ENCODE measurements at regions not wholly inside any gene's neighbourhood (a gene's known extent, or its start where the extent isn't known, plus 50 kb on each side); places are given as distances from the start of the nearest gene placed in this dataset.
A peak's percentile ranks its signal among the peaks of the same experiment; 100 is the strongest.

GRCh38 chr12:46963977-46964971 lies 115.1 kb upstream of the PCED1B start:
- dilution Hi-C loops (cut with MboI; ENCODE audit: extremely low pct_ligation_motif_present, low sequenced_read_pairs), result no loop called here
- H3K36me3 ChIP-seq (ENCODE audit: control insufficient read depth in 2 of 2, extremely low read depth in 1 of 2, insufficient read depth in 2 of 2, low read length in 2 of 2), result no peaks in the 10 kb centered on the region
- no peaks in the 10 kb centered on the region for H3K9me1 ChIP-seq (replicated peaks; ENCODE audit: control insufficient read depth, extremely low read depth, insufficient read depth, low read length)
- intact Hi-C loops (cut with micrococcal nuclease), result no loop called here
- no peak overlapping the region for H3K9ac ChIP-seq (replicated peaks; ENCODE audit: extremely low read depth, insufficient read depth, low read length)
- POLR2A ChIA-PET, result no interaction called here
- BruUV-seq (replicated peaks), result no TSS peak
- FAIRE-seq, result peak; percentile 67
- no peaks in the 10 kb centered on the region for H3K79me2 ChIP-seq (ENCODE audit: control insufficient read depth, insufficient read depth, low read length)
- CTCF ChIA-PET, result interaction anchor here (0.9 to 3.4 kb wide), 5 partner anchors 8 to 839 kb away, joined by 3 to 11 read pairs (median 3); no protein-coding TSS in a partner anchor
- peak; percentile 12 for TF ChIP-seq FOS (IDR thresholded peaks at IDR 0.05; ENCODE audit: borderline replicate concordance, insufficient read depth, low read length)
- no peak for TF ChIP-seq MAX (IDR thresholded peaks at IDR 0.05; ENCODE audit: insufficient read depth, insufficient read length)
- TF ChIP-seq GATA2 (IDR thresholded peaks at IDR 0.05; ENCODE audit: insufficient read depth, insufficient read length, low read depth, low read length), result peak; percentile 29
- H4K20me1 ChIP-seq (replicated peaks; ENCODE audit: control insufficient read depth, extremely low read depth, insufficient read depth, low read length), result no peaks in the 10 kb centered on the region
- peak overlapping the region; percentile 54 for H2AFZ ChIP-seq (ENCODE audit: low read depth, low read length)
- no peaks in the 10 kb centered on the region for H3K9me3 ChIP-seq (replicated peaks; ENCODE audit: control insufficient read depth, insufficient read depth, low read length)
- peak overlapping the region in 1 of 3 experiments; percentile 1 for H3K4me3 ChIP-seq (replicated peaks in 1 of 3; ENCODE audit: insufficient read depth in 1 of 3, low read depth in 1 of 3, low read length in 3 of 3)
- peak overlapping the region; percentile 63 for H3K4me2 ChIP-seq (ENCODE audit: insufficient read depth, low read length)
- peak; percentile 53 for DNase-seq (ENCODE audit: low read depth, low spot score)
- H3K27me3 ChIP-seq (ENCODE audit: control insufficient read depth in 2 of 2, insufficient read depth in 2 of 2, low read length in 2 of 2), result no peaks in the 10 kb centered on the region
- H3K4me1 ChIP-seq (ENCODE audit: control insufficient read depth, extremely low read depth, insufficient read depth, low read length), result peaks cover 14% of the 10 kb centered on the region
- H3K27ac ChIP-seq (ENCODE audit: insufficient read depth, low read depth, low read length), result peak overlapping the region; percentile 34

GRCh38 chr12:46965137-46965536 lies 114.3 kb upstream of the PCED1B start:
- H3K79me2 ChIP-seq (ENCODE audit: control insufficient read depth, insufficient read depth, low read length), result no peaks in the 10 kb centered on the region
- no peak for TF ChIP-seq JUN (IDR thresholded peaks at IDR 0.05; ENCODE audit: borderline replicate concordance, insufficient read depth, insufficient read length, low read depth)
- TF ChIP-seq POLR2A (IDR thresholded peaks at IDR 0.05; ENCODE audit: low read depth, low read length), result no peak
- TF ChIP-seq GATA2 (IDR thresholded peaks at IDR 0.05; ENCODE audit: insufficient read depth, insufficient read length, low read depth, low read length), result no peak
- TF ChIP-seq EZH2 (IDR thresholded peaks at IDR 0.05; ENCODE audit: borderline replicate concordance, low read depth, low read length, severe bottlenecking), result no peak
- no peak overlapping the region for H2AFZ ChIP-seq (ENCODE audit: low read depth, low read length)
- no peak overlapping the region for H3K4me3 ChIP-seq (replicated peaks in 1 of 3; ENCODE audit: insufficient read depth in 1 of 3, low read depth in 1 of 3, low read length in 3 of 3)
- peaks cover 10% of the 10 kb centered on the region for H3K4me1 ChIP-seq (ENCODE audit: control insufficient read depth, extremely low read depth, insufficient read depth, low read length)
- no peaks in the 10 kb centered on the region for H3K9me3 ChIP-seq (replicated peaks; ENCODE audit: control insufficient read depth, insufficient read depth, low read length)
- H3K9me1 ChIP-seq (replicated peaks; ENCODE audit: control insufficient read depth, extremely low read depth, insufficient read depth, low read length), result no peaks in the 10 kb centered on the region
- dilution Hi-C loops (cut with MboI; ENCODE audit: extremely low pct_ligation_motif_present, low sequenced_read_pairs), result no loop called here
- H4K20me1 ChIP-seq (replicated peaks; ENCODE audit: control insufficient read depth, extremely low read depth, insufficient read depth, low read length), result no peaks in the 10 kb centered on the region
- H3K36me3 ChIP-seq (ENCODE audit: control insufficient read depth in 2 of 2, extremely low read depth in 1 of 2, insufficient read depth in 2 of 2, low read length in 2 of 2), result no peaks in the 10 kb centered on the region
- no TSS peak for BruUV-seq (replicated peaks)
- ChIA-PET CTCF (interaction anchor here (0.9 to 3.4 kb wide), 7 partner anchors 9 to 840 kb away, joined by 3 to 11 read pairs (median 9); no protein-coding TSS in a partner anchor), POLR2A (no interaction called here)
- no peak overlapping the region for H3K27ac ChIP-seq (ENCODE audit: insufficient read depth, low read depth, low read length)
- peak overlapping the region; percentile 63 for H3K4me2 ChIP-seq (ENCODE audit: insufficient read depth, low read length)
- FAIRE-seq (no peak), DNase-seq (ENCODE audit: low read depth, low spot score) (no peak)
- no peaks in the 10 kb centered on the region for H3K27me3 ChIP-seq (ENCODE audit: control insufficient read depth in 2 of 2, insufficient read depth in 2 of 2, low read length in 2 of 2)
- H3K9ac ChIP-seq (replicated peaks; ENCODE audit: extremely low read depth, insufficient read depth, low read length), result no peak overlapping the region
- intact Hi-C loops (cut with micrococcal nuclease), result no loop called here

Data from endothelial cell of umbilical vein (primary cell).